ENCODE measurements at regions not wholly inside any gene's neighbourhood (a gene's known extent, or its start where the extent isn't known, plus 50 kb on each side); places are given as distances from the start of the nearest gene placed in this dataset.
"Not testable (repeated sequence)": the region's sequence is repeated elsewhere in the genome, so short reads cannot be mapped to it uniquely, and the experiment has no call there.

DNA sequence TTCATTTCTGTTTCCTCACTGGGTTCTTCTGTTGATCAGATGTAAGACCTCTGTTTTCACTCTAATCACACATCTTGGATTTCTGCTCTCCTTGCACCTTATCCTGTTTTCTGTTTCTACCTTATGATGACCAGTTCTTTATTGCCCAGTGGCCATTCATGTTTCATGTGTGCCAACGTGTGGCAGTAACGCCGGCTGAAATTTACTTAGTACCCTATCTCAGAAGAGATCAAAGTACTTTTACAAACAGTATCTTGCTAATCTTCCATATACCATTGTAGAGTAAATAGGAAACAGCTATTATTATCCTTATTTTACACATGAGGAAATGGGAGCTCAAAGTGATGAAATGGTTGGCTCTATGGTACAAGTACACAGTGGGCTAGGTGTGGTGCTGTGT lies 74.0 kb downstream of the GATA3 start:
- no peak for DNase-seq

- no peak for DNase-seq
These were observed 75.0 kb downstream of the GATA3 start for GRCh38 chr10:8129438-8129837.

DNA sequence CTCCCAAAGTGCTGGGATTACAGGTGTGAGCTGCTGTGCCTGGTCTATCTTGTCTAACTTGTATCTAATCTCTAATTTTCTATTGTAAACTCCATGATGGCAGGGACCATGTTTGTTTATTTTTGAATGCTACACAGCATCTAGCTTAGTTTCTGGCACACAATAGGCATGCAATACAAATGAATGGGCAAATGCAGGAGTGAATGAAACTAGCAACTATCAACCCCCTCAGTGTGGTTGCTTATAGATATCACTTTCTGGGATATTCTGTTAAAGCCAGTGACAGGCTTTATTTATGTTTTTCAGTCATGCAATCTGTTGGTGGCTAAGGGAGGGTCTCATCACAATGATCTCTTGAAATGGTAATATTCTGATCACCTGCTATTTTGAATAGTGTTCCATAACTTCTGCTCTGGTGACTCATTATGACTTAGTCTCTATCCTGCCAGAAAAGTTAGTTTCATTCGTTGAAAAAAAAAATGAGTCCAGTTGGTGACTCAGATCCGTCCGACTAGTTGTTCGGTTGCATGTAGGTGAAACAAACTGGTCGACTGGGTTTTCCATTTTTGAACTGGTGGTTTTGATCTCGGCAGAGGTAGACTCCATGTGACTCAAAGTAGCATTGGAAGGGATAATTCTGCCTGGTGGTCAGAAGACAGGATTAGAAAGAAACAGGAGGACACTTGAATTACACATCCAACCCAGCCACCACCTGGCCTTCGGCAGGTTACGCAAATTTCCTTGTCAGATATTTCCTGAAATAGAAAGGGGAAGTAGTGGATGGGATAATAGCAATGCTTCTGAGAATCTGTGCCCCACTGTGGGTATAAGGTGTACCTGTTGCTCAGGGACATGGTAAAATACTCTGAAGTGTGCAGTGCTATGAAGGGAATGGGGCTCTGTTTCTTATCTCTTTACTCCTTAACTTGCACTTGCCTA lies 76.8 kb downstream of the GATA3 start:
- DNase-seq = no peak

- DNase-seq = no peak
These were observed 78.7 kb downstream of the GATA3 start for GRCh38 chr10:8133146-8133545.

DNA sequence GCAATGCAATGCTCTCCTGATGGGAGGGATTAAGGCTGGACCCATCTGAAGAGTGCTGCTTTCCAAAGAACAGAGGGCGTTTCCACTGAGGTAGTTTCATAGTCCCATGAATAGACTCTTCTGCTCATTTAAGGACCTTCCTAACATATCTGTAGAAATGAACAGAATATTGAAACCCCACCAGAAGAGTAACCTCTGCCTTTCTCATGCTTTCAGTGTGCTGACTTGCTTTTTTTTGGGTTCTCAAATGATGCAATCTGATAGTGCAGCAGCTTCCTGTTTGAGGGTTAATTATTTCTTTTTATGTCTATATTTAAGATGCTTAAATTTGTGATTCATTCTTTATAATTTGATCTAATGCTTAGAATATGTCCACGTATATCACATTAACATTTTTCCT lies 82.2 kb downstream of the GATA3 start:
- no peak for DNase-seq

DNA sequence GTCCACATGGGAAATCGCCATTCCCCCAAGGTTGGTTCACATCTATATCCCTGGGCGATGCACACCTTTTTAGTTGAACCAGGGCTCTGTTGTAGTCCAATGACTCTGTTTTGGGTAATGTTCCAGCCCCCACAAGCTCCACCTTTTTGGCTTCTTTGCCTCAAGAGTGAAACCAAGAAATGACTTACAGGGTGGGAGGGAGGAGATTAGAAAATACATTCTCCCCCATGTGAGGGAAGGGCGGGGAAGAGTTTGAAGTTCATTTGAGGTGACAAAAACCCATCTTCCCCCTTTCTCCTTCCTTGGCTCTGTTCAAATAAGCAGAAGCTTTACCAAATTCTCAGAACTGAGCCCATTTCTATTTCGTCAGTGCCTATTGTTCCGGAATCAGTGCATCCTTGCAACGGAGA lies 82.8 kb downstream of the GATA3 start:
- DNase-seq = no peak

- no peak for DNase-seq
These were observed 83.2 kb downstream of the GATA3 start for GRCh38 chr10:8137726-8138125.

GRCh38 chr10:8138471-8138870 lies 84.0 kb downstream of the GATA3 start:
- DNase-seq = no peak

- DNase-seq = no peak
These were observed 90.0 kb downstream of the GATA3 start for GRCh38 chr10:8144496-8144895.

DNA sequence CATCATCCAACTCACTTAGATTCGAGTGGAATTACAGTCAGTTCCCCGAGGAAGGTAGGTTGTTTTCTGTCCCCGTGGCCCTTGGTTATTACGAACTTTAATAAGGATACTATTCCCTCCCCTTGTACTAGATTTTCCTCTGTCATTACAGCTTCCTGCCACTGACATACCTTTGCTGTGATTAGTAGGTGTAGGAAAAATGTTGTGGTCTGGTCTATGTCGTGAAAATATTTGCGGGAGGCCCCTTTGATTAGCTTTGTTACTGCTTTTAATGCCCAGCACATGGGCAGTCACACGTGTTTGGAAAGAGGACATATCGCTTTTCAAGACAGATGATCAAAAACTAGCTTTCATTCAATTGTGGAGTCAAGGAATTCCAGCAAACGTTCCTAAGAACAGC lies 92.2 kb downstream of the GATA3 start:
- DNase-seq = no peak

- DNase-seq = no peak
These were observed 95.5 kb downstream of the GATA3 start for GRCh38 chr10:8149991-8150390.

GRCh38 chr10:8150401-8150905 lies 96.0 kb downstream of the GATA3 start:
- no peak for DNase-seq

DNA sequence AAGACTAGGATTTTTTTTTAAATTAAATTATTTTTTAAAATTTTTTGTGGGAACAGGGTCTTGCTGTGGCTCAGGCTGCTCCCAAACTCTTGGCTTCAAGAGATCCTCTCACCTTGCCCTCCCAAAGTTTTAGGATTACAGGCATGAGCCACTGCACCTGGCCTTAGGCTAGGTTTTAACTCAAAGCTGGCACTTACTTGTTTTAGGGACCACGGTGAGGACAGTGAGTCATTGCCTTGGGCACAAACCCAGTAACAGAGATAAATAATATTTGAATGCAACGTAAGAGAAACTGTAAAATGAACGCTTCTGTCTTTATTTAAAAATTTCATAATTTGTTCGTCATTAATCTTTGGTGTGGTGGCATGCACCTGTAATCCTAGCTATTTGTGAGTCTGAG lies 96.6 kb downstream of the GATA3 start:
- DNase-seq = no peak

- no peak for DNase-seq
These were observed 102.4 kb downstream of the GATA3 start for GRCh38 chr10:8156918-8157317.

- DNase-seq = no peak
These were observed 103.9 kb downstream of the GATA3 start for GRCh38 chr10:8158193-8159071.

- DNase-seq = no peak
These were observed 105.1 kb downstream of the GATA3 start for GRCh38 chr10:8159341-8160165.

- no peak for DNase-seq
These were observed 109.3 kb downstream of the GATA3 start for GRCh38 chr10:8163824-8164223.

DNA sequence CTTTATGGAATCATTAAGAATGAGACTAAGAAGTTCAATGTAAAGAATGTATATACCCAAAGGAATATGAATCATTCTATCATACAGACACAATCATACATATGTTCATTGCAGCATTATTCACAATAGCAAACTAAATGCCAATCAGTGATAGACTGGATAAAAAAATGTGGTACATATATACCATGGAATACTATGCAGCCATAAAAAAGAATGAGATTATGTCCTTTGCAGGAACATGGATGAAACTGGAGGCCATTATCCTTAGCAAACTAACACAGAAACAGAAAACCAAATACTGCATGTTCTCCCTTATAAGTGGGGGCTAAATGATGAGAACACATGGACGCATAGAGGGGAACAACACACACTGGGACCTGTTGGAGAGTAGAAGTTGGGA lies 110.2 kb downstream of the GATA3 start:
- DNase-seq = not testable (repeated sequence)

DNA sequence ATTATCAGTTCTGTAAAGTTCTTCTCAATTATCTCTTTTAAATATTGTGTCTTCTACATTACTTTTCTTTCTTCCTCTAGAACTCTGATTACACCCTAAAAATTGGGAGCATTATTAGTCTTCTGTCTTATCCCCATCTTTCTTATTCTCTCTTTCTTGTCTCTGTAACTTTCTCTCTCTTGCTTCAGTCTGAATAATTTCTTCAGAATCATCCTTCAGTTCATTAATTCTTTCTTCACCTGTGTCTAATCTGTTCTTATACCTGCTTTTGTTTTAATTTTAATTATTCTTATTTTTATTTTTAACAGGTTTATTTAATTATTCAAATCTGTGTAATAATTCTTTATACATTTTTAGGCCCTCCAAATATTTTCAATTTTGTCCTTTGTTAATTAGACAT lies 114.3 kb downstream of the GATA3 start:
- DNase-seq = no peak

DNA sequence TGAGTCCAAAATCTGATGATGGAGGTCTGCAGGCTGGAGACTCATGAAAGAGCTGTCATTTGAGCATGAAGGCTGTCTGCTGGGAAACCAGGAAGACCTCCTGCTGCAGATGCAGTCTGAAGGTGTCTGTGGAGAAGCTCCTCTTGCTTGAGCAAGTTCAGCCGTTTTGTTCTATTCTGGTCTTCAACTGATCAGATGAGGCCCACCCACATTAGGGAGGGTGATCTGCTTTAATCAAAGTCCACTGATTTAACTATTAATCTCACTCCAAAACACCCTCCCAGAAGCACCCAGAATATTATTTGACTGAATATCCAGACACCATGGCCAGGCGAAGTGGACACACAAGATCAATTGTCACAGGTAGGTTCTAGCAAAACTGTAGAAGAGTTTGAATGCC lies 116.5 kb downstream of the GATA3 start:
- no peak for DNase-seq

GRCh38 chr10:8172604-8173003 lies 118.1 kb downstream of the GATA3 start:
- no peak for DNase-seq

DNA sequence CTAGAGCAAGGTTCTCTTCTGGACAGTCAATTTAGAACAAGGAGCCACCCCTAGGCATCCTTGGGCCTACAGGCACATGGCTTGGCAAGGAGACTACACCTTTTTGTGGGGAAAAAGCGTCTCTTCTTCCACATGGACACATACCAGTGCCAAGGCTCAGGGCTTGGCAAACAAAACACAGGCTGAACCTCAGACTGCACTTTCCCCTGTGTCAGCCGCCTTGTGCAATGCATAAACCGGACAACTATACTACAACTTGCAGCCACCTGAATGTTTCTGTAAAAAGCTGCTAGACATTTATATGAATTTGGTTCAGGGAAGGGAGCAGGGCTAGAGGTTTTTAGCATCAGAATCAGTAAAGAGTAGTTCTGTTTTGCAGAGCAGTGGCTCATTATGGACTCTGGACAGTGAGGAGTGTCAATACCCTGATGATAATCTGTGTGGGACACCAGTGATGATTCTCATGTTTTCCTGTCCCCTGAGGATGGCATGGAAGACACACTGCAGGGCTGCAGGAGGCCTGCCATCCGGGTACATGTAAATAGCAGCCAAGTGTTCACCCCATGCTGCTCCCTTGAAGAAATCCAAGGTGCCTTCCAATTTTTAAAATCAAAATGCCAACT lies 118.9 kb downstream of the GATA3 start:
- no peak for DNase-seq
